Nephron progenitor cell (in vitro differentiated cells): ENCODE measurements at regions not wholly inside any gene's neighbourhood (a gene's known extent, or its start where the extent isn't known, plus 50 kb on each side); places are given as distances from the start of the nearest gene placed in this dataset.

ENCODE experiments used
- DNase-seq: peaks from one replicate; pipeline ENCODE4 v3.0.0; 2021
- H3K27ac Mint-ChIP-seq: 2 replicates; pipeline ENCODE4 v1.8.0; 2021; ENCODE audit warnings: mild to moderate bottlenecking, moderate library complexity, mixed read lengths
- H3K27me3 Mint-ChIP-seq: 2 replicates; pipeline ENCODE4 v1.8.0; 2021; ENCODE audit warnings: mild to moderate bottlenecking, low read depth, mixed read lengths; ENCODE audit not compliant: poor library complexity
- H3K36me3 Mint-ChIP-seq: 2 replicates; pipeline ENCODE4 v1.8.0; 2021; ENCODE audit warnings: low read depth, mixed read lengths
- H3K4me1 Mint-ChIP-seq: 2 replicates; pipeline ENCODE4 v1.8.0; 2021; ENCODE audit warnings: mixed read lengths
- H3K4me3 Mint-ChIP-seq: 2 replicates; pipeline ENCODE4 v1.8.0; 2021; ENCODE audit warnings: mild to moderate bottlenecking, moderate library complexity, mixed read lengths
- H3K9me3 Mint-ChIP-seq: 2 replicates; pipeline ENCODE4 v1.8.0; 2021; ENCODE audit warnings: mild to moderate bottlenecking, moderate library complexity, mixed read lengths
- CTCF ChIP-seq: fragments of 200-600 bp; sonication (generic); IDR thresholded peaks from 2 replicates; pipeline ENCODE4 v1.5.0; 2021; ENCODE audit warnings: antibody characterized with exemption

DNA sequence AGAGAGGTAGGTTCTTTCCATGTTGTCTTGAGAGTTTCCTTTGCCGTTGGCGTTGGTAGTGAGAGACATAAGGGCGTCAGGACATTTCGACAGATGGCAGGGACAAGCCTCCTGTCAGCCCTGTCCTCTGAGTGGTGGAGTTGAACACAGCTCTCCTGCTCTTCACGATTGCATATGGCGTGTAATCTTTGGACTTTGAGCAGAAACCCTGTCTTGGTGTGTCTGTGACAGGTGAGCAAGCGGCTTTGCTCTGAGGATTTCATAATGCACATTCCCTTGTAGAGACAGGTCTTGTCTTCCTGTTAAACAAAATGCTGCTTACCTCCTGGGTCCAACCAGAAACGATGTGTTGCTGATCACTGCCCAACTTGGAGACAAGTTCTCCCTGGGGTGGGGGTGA lies 146.5 kb downstream of the NXNL2 start:
- Mint-ChIP-seq H3K9me3 (peaks cover 3% of the 10 kb centered on the region), H3K4me3 (no peak overlapping the region), H3K27me3 (peaks cover 4% of the 10 kb centered on the region), H3K36me3 (no peaks in the 10 kb centered on the region), H3K4me1 (peaks cover 57% of the 10 kb centered on the region), H3K27ac (no peak overlapping the region)
- TF ChIP-seq CTCF: no peak
- no peak for DNase-seq

DNA sequence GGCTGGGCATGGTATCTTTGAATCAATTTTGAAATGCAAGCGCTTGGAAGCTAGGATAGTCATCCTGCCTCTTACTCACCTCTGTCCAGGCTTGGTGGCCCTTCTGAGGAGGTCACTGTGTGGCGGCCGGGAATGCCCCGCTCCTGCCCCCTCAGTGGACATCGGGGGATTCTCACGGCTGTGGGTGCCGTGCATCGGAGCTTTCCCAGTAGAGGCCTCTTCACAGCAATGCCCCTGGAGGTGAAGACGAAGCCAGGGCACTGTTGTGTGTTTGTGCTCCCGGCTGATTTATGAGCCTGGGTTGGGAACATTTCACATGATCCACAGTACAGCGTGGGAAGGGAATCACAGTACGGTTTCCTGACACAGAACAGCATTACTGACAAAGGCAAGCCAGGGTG lies 147.5 kb downstream of the NXNL2 start:
- Mint-ChIP-seq H3K4me3 (peak overlapping the region; percentile 15), H3K9me3 (peaks cover 7% of the 10 kb centered on the region), H3K36me3 (no peaks in the 10 kb centered on the region), H3K4me1 (peaks cover 57% of the 10 kb centered on the region), H3K27me3 (peaks cover 4% of the 10 kb centered on the region), H3K27ac (peak overlapping the region; percentile 94)
- TF ChIP-seq CTCF: no peak
- DNase-seq: peak; percentile 43

DNA sequence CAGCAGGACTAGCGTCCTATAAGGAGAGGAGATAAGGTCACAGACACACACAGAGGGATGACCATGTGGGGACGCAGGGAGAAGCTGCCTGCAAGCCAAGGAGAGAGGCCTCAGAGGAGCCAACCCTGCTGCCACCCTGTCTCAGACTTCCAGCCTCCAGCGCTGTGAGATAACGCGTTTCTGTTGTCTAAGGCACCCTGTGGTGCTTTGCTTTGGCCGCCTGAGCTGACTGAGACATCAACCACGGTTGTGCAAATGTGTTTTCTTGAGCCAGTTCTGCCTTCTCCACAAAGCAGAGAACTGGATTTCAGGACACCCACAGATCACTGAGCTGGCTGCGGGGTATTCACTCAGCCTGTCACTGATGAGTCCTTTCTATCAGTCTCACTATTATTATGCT lies 149.1 kb downstream of the NXNL2 start:
- Mint-ChIP-seq H3K36me3 (peaks cover 3% of the 10 kb centered on the region), H3K27ac (no peak overlapping the region), H3K4me3 (no peak overlapping the region), H3K4me1 (peaks cover 52% of the 10 kb centered on the region), H3K27me3 (peaks cover 4% of the 10 kb centered on the region), H3K9me3 (peaks cover 21% of the 10 kb centered on the region)
- DNase-seq: no peak
- no peak for TF ChIP-seq CTCF

GRCh38 chr9:88684845-88685244 lies 149.9 kb downstream of the NXNL2 start:
- DNase-seq: no peak
- Mint-ChIP-seq H3K36me3 (peaks cover 9% of the 10 kb centered on the region), H3K4me3 (no peak overlapping the region), H3K4me1 (peaks cover 44% of the 10 kb centered on the region), H3K9me3 (peaks cover 29% of the 10 kb centered on the region), H3K27me3 (peaks cover 4% of the 10 kb centered on the region), H3K27ac (peak overlapping the region; percentile 83)
- no peak for TF ChIP-seq CTCF

DNA sequence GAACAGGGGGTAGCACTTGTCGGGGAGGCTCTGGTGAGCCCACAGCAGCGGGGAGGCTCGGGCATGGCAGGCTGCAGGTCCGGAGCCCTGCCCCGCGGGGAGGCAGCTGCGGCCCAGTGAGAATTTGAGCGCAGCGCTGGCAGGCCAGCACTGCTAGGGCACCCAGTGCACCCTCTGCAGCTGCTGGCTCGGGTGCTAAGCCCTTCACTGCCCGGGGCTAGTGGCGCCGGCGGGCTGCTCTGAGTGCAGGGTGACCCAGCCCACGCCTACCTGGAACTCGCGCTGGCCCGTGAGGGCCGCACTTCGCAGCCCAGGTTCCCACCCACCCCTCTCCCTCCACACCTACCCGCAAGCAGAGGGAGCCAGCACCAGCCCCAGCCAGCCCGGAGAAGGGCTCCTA lies 151.0 kb downstream of the NXNL2 start:
- H3K9me3 Mint-ChIP-seq: peaks cover 40% of the 10 kb centered on the region
- H3K4me1 Mint-ChIP-seq: peaks cover 35% of the 10 kb centered on the region

More for the DNA sequence above, 151.0 kb downstream of the NXNL2 start:
- no peak for DNase-seq
- H3K36me3 Mint-ChIP-seq: peaks cover 9% of the 10 kb centered on the region
- H3K27ac Mint-ChIP-seq: no peak overlapping the region
- H3K4me3 Mint-ChIP-seq: no peak overlapping the region
- peaks cover 4% of the 10 kb centered on the region for H3K27me3 Mint-ChIP-seq
- TF ChIP-seq CTCF: no peak
